Upper lobe of left lung (tissue), 4 donors: ENCODE measurements at regions not wholly inside any gene's neighbourhood (a gene's known extent, or its start where the extent isn't known, plus 50 kb on each side); places are given as distances from the start of the nearest gene placed in this dataset.

ENCODE experiments used
- POLR2AphosphoS5 ChIP-seq, 2 donors: sonication (generic); formaldehyde crosslinking; IDR thresholded peaks; one replicate each; pipeline ENCODE4 v1.5.1; 2017; ENCODE audit warnings: antibody characterized with exemption in 2 of 2
- TF ChIP-seq, protein P1 (sequence below), 6 experiments: fragments of 450-650 bp in 4 of 6; fragments of 200-600 bp in 2 of 6; sonication (generic) in 2 of 6; IDR thresholded peaks; one replicate each; pipeline ENCODE4 v1.5.1; 2016 to 2019; ENCODE audit warnings: antibody characterized with exemption in 6 of 6

GRCh38 chr2:16816522-16816921 is 150.9 kb upstream of the CYRIA start:
- TF ChIP-seq, protein P1, sequence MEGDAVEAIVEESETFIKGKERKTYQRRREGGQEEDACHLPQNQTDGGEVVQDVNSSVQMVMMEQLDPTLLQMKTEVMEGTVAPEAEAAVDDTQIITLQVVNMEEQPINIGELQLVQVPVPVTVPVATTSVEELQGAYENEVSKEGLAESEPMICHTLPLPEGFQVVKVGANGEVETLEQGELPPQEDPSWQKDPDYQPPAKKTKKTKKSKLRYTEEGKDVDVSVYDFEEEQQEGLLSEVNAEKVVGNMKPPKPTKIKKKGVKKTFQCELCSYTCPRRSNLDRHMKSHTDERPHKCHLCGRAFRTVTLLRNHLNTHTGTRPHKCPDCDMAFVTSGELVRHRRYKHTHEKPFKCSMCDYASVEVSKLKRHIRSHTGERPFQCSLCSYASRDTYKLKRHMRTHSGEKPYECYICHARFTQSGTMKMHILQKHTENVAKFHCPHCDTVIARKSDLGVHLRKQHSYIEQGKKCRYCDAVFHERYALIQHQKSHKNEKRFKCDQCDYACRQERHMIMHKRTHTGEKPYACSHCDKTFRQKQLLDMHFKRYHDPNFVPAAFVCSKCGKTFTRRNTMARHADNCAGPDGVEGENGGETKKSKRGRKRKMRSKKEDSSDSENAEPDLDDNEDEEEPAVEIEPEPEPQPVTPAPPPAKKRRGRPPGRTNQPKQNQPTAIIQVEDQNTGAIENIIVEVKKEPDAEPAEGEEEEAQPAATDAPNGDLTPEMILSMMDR (IDR thresholded peaks at IDR 0.05): no peak
- TF ChIP-seq POLR2AphosphoS5 (IDR thresholded peaks at IDR 0.05): no peak
